ENCODE measurements at regions not wholly inside any gene's neighbourhood (a gene's known extent, or its start where the extent isn't known, plus 50 kb on each side); places are given as distances from the start of the nearest gene placed in this dataset.

GRCh38 chr1:82962658-82963057, 1036.3 kb downstream of the TTLL7 start:
- TF ChIP-seq MAX (IDR thresholded peaks at IDR 0.05) (no peak), CEBPB (IDR thresholded peaks at IDR 0.05) (no peak), TEAD4 (IDR thresholded peaks at IDR 0.05) (no peak), ZBTB7A (IDR thresholded peaks at IDR 0.05; ENCODE audit: low read depth) (no peak), YY1 (IDR thresholded peaks at IDR 0.05; ENCODE audit: low read depth) (no peak), REST (IDR thresholded peaks at IDR 0.05; ENCODE audit: low read depth) (no peak), USF1 (IDR thresholded peaks at IDR 0.05) (no peak), FOXM1 (IDR thresholded peaks at IDR 0.05; ENCODE audit: borderline replicate concordance, low read depth) (no peak), TCF12 (IDR thresholded peaks at IDR 0.05; ENCODE audit: low read depth) (no peak)

GRCh38 chr1:82950606-82951200, 1048.2 kb downstream of the TTLL7 start:
- TF ChIP-seq MAX (IDR thresholded peaks at IDR 0.05) (no peak), EP300 (IDR thresholded peaks at IDR 0.05; ENCODE audit: borderline replicate concordance) (no peak), USF1 (IDR thresholded peaks at IDR 0.05) (no peak), REST (IDR thresholded peaks at IDR 0.05; ENCODE audit: low read depth) (no peak), EGR1 (IDR thresholded peaks at IDR 0.05) (no peak), NFIC (IDR thresholded peaks at IDR 0.05) (no peak), CEBPB (IDR thresholded peaks at IDR 0.05) (no peak), TAF1 (IDR thresholded peaks at IDR 0.05; ENCODE audit: low read depth) (no peak), RAD21 (IDR thresholded peaks at IDR 0.05; ENCODE audit: low read depth) (no peak), ZBTB7A (IDR thresholded peaks at IDR 0.05; ENCODE audit: low read depth) (no peak)

GRCh38 chr1:82948386-82948785, 1050.5 kb downstream of the TTLL7 start:
- no peak for TF ChIP-seq CREB1 (IDR thresholded peaks at IDR 0.05; ENCODE audit: low read depth)

GRCh38 chr1:82947278-82947677, 1051.7 kb downstream of the TTLL7 start:
- TF ChIP-seq TCF12 (IDR thresholded peaks at IDR 0.05; ENCODE audit: low read depth), result no peak
- no peak for TF ChIP-seq CREB1 (IDR thresholded peaks at IDR 0.05; ENCODE audit: low read depth)
- no peak for TF ChIP-seq REST (IDR thresholded peaks at IDR 0.05; ENCODE audit: low read depth)
- TF ChIP-seq EP300 (IDR thresholded peaks at IDR 0.05; ENCODE audit: borderline replicate concordance), result no peak
- TF ChIP-seq USF1 (IDR thresholded peaks at IDR 0.05), result no peak
- no peak for TF ChIP-seq TAF1 (IDR thresholded peaks at IDR 0.05; ENCODE audit: low read depth)
- TF ChIP-seq NFIC (IDR thresholded peaks at IDR 0.05), result no peak
- no peak for TF ChIP-seq EGR1 (IDR thresholded peaks at IDR 0.05)
- TF ChIP-seq ZBTB7A (IDR thresholded peaks at IDR 0.05; ENCODE audit: low read depth), result no peak
- no peak for TF ChIP-seq CEBPB (IDR thresholded peaks at IDR 0.05)
- no peak for TF ChIP-seq YY1 (IDR thresholded peaks at IDR 0.05; ENCODE audit: low read depth)
- no peak for TF ChIP-seq FOXM1 (IDR thresholded peaks at IDR 0.05; ENCODE audit: borderline replicate concordance, low read depth)
- no peak for TF ChIP-seq MAX (IDR thresholded peaks at IDR 0.05)
- no peak for TF ChIP-seq RAD21 (IDR thresholded peaks at IDR 0.05; ENCODE audit: low read depth)
- TF ChIP-seq TEAD4 (IDR thresholded peaks at IDR 0.05), result no peak

All from Ishikawa (cell line).